Smooth muscle cell (in vitro differentiated cells): ENCODE measurements at regions not wholly inside any gene's neighbourhood (a gene's known extent, or its start where the extent isn't known, plus 50 kb on each side); places are given as distances from the start of the nearest gene placed in this dataset.

ENCODE experiments used
- DNase-seq: peaks from one replicate; lab custom pipeline; 2025; ENCODE audit not compliant: unreplicated experiment; lab: John Stamatoyannopoulos, UW
- H2AFZ ChIP-seq: fragments of 200-600 bp; sonication (generic); 2 replicates; pipeline ENCODE4 v1.6.0; 2016; ENCODE audit warnings: antibody characterized with exemption, low read depth, mild to moderate bottlenecking
- H3F3A ChIP-seq: fragments of 200-600 bp; sonication (generic); 2 replicates; pipeline ENCODE4 v1.6.0; 2017; ENCODE audit warnings: antibody characterized with exemption, low read depth
- H3K27ac ChIP-seq: fragments of 200-600 bp; sonication (generic); 2 replicates; pipeline ENCODE4 v1.5.1; 2016; ENCODE audit warnings: low read depth, mild to moderate bottlenecking
- H3K27me3 ChIP-seq: fragments of 200-600 bp; sonication (generic); 2 replicates; pipeline ENCODE4 v1.6.1; 2016; ENCODE audit warnings: low read depth, mild to moderate bottlenecking
- H3K36me3 ChIP-seq: fragments of 200-600 bp; sonication (generic); 2 replicates; pipeline ENCODE4 v1.5.1; 2016; ENCODE audit warnings: low read depth
- H3K4me1 ChIP-seq: fragments of 200-600 bp; sonication (generic); 2 replicates; pipeline ENCODE4 v1.5.1; 2016; ENCODE audit warnings: low read depth
- H3K4me2 ChIP-seq: fragments of 200-600 bp; sonication (generic); 2 replicates; pipeline ENCODE4 v1.6.0; 2016; ENCODE audit warnings: mild to moderate bottlenecking
- H3K4me3 ChIP-seq: fragments of 200-600 bp; sonication (generic); 2 replicates; pipeline ENCODE4 v1.5.1; 2016; ENCODE audit warnings: mild to moderate bottlenecking
- H3K79me2 ChIP-seq: fragments of 200-600 bp; sonication (generic); 2 replicates; pipeline ENCODE4 v1.6.0; 2016; ENCODE audit warnings: low read depth, mild to moderate bottlenecking
- H3K9ac ChIP-seq: fragments of 200-600 bp; sonication (generic); 2 replicates; pipeline ENCODE4 v1.6.0; 2016; ENCODE audit warnings: low read depth
- H3K9me3 ChIP-seq: fragments of 200-600 bp; sonication (generic); replicated peaks from 2 replicates; pipeline ENCODE4 v1.5.1; 2016; ENCODE audit warnings: low read depth
- H4K20me1 ChIP-seq: fragments of 200-600 bp; sonication (generic); 2 replicates; pipeline ENCODE4 v1.6.0; 2016; ENCODE audit warnings: low read depth
- WGBS: methylation state at CpG from one replicate; pipeline ENCODE4 v1.1.7; 2016; ENCODE audit warnings: low lambda C conversion rate; 5-methylcytosine and 5-hydroxymethylcytosine counted together
- TF ChIP-seq, protein P1 (sequence below): fragments of 200-600 bp; sonication (generic); IDR thresholded peaks from 2 replicates; pipeline ENCODE4 v1.5.1; 2017; ENCODE audit warnings: borderline replicate concordance, mild to moderate bottlenecking, antibody characterized with exemption; ENCODE audit not compliant: insufficient read depth, poor library complexity, severe bottlenecking

DNA sequence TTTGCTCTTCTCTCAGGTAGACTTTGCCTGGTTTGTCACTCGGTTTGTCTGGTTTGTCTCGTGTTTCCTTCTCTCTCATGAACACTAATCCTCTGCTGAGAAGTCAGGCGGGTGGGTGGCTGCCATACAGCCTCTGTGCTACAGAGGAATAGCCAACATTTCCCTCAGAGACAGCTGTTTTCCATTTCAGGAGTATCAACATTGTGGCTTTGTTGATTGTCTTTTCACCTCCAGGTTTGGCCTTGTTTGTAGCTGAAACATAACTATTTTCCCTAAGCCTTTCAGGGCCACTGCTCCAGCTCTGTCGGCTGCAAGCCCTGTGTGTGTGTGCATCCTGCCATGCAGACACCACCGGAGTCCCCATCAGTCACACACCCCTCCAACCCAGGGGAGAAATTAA lies 122.8 kb downstream of the BAMBI start:
- Histone ChIP-seq H3K4me1 (peaks cover 9% of the 10 kb centered on the region), H4K20me1 (no peaks in the 10 kb centered on the region), H3K27me3 (no peaks in the 10 kb centered on the region), H3K9me3 (no peaks in the 10 kb centered on the region), H3F3A (peaks cover 20% of the 10 kb centered on the region), H3K4me2 (peak overlapping the region; percentile 58), H3K9ac (no peak overlapping the region), H2AFZ (no peak overlapping the region), H3K4me3 (no peak overlapping the region), H3K36me3 (no peaks in the 10 kb centered on the region), H3K79me2 (no peaks in the 10 kb centered on the region), H3K27ac (peak overlapping the region; percentile 20)
- DNase-seq, result no peak
- TF ChIP-seq, protein P1, sequence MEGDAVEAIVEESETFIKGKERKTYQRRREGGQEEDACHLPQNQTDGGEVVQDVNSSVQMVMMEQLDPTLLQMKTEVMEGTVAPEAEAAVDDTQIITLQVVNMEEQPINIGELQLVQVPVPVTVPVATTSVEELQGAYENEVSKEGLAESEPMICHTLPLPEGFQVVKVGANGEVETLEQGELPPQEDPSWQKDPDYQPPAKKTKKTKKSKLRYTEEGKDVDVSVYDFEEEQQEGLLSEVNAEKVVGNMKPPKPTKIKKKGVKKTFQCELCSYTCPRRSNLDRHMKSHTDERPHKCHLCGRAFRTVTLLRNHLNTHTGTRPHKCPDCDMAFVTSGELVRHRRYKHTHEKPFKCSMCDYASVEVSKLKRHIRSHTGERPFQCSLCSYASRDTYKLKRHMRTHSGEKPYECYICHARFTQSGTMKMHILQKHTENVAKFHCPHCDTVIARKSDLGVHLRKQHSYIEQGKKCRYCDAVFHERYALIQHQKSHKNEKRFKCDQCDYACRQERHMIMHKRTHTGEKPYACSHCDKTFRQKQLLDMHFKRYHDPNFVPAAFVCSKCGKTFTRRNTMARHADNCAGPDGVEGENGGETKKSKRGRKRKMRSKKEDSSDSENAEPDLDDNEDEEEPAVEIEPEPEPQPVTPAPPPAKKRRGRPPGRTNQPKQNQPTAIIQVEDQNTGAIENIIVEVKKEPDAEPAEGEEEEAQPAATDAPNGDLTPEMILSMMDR, result no peak
- 11% methylated on average over 5 of the region's 5 CpGs for WGBS

DNA sequence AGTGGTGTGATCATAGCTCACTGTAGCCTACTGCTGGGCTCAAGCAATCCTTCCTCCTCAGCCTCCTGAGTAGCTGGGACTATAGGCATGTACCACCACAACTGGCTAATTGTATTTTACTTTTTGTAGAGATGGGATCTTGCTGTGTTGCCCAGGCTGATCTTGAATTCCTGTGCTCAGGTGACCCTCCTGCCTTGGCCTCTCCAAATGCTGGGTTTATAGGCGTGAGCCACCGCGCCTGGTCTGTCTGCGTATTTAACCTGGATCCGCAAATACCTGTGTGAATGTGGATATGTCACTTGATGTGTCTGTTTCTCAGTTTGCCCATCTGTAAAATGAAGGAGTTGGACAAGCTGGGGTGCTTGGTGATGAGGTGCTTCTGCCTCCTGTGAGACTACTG lies 123.9 kb downstream of the BAMBI start:
- no peak overlapping the region for H2AFZ ChIP-seq
- peaks cover 14% of the 10 kb centered on the region for H3F3A ChIP-seq
- H4K20me1 ChIP-seq, result no peaks in the 10 kb centered on the region
- H3K79me2 ChIP-seq, result no peaks in the 10 kb centered on the region
- H3K27ac ChIP-seq, result no peak overlapping the region
- no peak overlapping the region for H3K4me3 ChIP-seq
- no peaks in the 10 kb centered on the region for H3K36me3 ChIP-seq
- over 99% methylated on average over 5 of the region's 5 CpGs for WGBS
- H3K9ac ChIP-seq, result no peak overlapping the region
- DNase-seq, result no peak
- TF ChIP-seq, protein P1, result no peak
- H3K4me1 ChIP-seq, result peaks cover 9% of the 10 kb centered on the region
- no peaks in the 10 kb centered on the region for H3K9me3 ChIP-seq
- no peaks in the 10 kb centered on the region for H3K27me3 ChIP-seq
- peak overlapping the region; percentile 58 for H3K4me2 ChIP-seq

DNA sequence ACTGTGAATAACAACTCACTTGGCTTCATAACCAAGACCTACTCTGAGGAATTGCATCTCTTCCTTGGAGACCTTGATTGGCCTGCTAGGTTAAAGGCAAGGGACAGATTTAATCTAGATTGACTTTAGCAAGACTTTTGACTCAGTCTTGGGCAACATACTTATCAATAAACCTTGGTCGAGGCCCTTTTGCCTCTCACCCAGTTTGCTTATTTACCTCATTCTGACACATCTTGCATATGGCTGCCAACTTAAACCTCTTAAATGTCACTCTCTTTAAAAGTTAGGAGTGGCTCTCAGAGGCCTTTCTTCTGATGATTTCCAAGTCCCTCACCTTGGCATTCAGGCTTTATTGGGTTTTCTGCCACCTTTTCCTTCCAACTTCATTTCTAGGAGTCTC lies 124.5 kb downstream of the BAMBI start:
- no peak overlapping the region for H3K9ac ChIP-seq

DNA sequence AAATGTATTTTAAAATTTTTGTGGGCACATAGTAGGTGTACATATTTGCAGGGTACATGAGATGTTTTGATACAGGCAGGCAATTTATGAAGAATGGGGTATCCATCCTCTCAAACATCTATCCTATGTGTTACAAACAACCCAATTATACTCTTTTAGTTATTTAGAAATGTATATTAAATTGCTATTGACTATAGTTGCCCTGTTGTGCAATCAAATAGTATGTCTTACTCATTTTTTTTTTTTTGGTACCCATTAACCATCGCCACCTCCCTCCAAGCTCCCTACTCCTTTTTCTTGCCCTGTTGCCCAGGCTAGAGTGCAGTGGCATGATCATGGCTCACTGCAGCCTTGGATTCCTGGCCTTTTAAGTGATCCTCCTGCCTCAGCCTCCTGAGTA lies 128.1 kb downstream of the BAMBI start:
- Histone ChIP-seq H3K9me3 (no peaks in the 10 kb centered on the region), H3K27ac (no peak overlapping the region), H2AFZ (no peak overlapping the region), H3K9ac (no peak overlapping the region), H3K27me3 (no peaks in the 10 kb centered on the region), H4K20me1 (no peaks in the 10 kb centered on the region), H3K36me3 (no peaks in the 10 kb centered on the region), H3K4me2 (no peak overlapping the region), H3F3A (peaks cover 47% of the 10 kb centered on the region), H3K79me2 (no peaks in the 10 kb centered on the region), H3K4me3 (no peak overlapping the region), H3K4me1 (peaks cover 39% of the 10 kb centered on the region)
- TF ChIP-seq, protein P1, result no peak
- WGBS, result 95% methylated on average over 1 of the region's 1 CpG
- DNase-seq, result no peak

More for the DNA sequence above, 124.5 kb downstream of the BAMBI start:
- H3K79me2 ChIP-seq, result no peaks in the 10 kb centered on the region
- no peak overlapping the region for H3K4me3 ChIP-seq
- no peaks in the 10 kb centered on the region for H4K20me1 ChIP-seq
- H3K4me1 ChIP-seq, result peaks cover 13% of the 10 kb centered on the region
- TF ChIP-seq, protein P1, result no peak
- H3K36me3 ChIP-seq, result no peaks in the 10 kb centered on the region
- H3K4me2 ChIP-seq, result no peak overlapping the region
- H3K9me3 ChIP-seq, result no peaks in the 10 kb centered on the region
- H2AFZ ChIP-seq, result no peak overlapping the region
- H3K27ac ChIP-seq, result no peak overlapping the region
- H3F3A ChIP-seq, result peaks cover 17% of the 10 kb centered on the region
- 88% methylated on average over 1 of the region's 1 CpG for whole genome bisulfite sequencing
- no peak for DNase-seq
- no peaks in the 10 kb centered on the region for H3K27me3 ChIP-seq
